Prostate gland (tissue), 2 donors: ENCODE measurements at regions not wholly inside any gene's neighbourhood (a gene's known extent, or its start where the extent isn't known, plus 50 kb on each side); places are given as distances from the start of the nearest gene placed in this dataset.

Experiments used
- POLR2A ChIP-seq: fragments of 450-650 bp; IDR thresholded peaks from one replicate; pipeline ENCODE4 v1.6.1; 2016; ENCODE audit warnings: antibody characterized with exemption, mild to moderate bottlenecking
- POLR2AphosphoS5 ChIP-seq: sonication (generic); formaldehyde crosslinking; IDR thresholded peaks from one replicate; pipeline ENCODE4 v1.6.1; 2017; ENCODE audit warnings: antibody characterized with exemption
- TF ChIP-seq, protein P1 (sequence below), 4 experiments: fragments of 200-600 bp in 2 of 4; fragments of 450-650 bp in 2 of 4; sonication (generic) in 2 of 4; IDR thresholded peaks; 1 replicate in 3 of 4; 2 replicates in 1 of 4; pipeline ENCODE4 v1.5.1; 2016 to 2019; ENCODE audit warnings: antibody characterized with exemption in 4 of 4, mild to moderate bottlenecking in 2 of 4, moderate library complexity in 2 of 4

DNA sequence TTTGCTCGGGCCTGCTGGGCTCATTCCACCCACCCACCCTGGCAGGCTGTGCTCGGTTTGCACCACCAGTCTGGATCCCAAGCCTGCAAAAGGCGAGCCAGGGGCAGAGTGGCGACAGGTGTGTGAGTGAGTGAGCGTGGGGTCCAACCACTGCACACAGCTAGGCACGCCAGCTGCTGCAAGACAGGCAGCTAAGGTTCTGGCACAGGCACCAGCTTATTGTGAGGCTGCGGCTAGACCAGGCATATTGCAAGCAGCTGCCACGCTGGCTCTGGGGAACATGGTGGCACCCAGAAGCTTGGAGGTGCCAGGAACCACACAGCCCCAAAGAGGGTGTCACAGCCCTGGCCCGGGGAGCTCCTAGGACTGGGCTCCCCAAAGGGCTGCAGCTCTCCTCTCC lies 205.1 kb downstream of the ANKRD60 start:
- TF ChIP-seq, protein P1, sequence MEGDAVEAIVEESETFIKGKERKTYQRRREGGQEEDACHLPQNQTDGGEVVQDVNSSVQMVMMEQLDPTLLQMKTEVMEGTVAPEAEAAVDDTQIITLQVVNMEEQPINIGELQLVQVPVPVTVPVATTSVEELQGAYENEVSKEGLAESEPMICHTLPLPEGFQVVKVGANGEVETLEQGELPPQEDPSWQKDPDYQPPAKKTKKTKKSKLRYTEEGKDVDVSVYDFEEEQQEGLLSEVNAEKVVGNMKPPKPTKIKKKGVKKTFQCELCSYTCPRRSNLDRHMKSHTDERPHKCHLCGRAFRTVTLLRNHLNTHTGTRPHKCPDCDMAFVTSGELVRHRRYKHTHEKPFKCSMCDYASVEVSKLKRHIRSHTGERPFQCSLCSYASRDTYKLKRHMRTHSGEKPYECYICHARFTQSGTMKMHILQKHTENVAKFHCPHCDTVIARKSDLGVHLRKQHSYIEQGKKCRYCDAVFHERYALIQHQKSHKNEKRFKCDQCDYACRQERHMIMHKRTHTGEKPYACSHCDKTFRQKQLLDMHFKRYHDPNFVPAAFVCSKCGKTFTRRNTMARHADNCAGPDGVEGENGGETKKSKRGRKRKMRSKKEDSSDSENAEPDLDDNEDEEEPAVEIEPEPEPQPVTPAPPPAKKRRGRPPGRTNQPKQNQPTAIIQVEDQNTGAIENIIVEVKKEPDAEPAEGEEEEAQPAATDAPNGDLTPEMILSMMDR (IDR thresholded peaks at IDR 0.05) = no peak
- TF ChIP-seq POLR2AphosphoS5 = no peak
- TF ChIP-seq POLR2A = no peak
